Ectodermal cell (in vitro differentiated cells): ENCODE measurements at regions not wholly inside any gene's neighbourhood (a gene's known extent, or its start where the extent isn't known, plus 50 kb on each side); places are given as distances from the start of the nearest gene placed in this dataset.
"Not testable (repeated sequence)": the region's sequence is repeated elsewhere in the genome, so short reads cannot be mapped to it uniquely, and the experiment has no call there.

Experiments
- H3K27ac ChIP-seq: 2 replicates; pipeline ENCODE4 v1.7.0; 2013; ENCODE audit warnings: mild to moderate bottlenecking, low read depth, low read length; ENCODE audit not compliant: insufficient read depth, poor library complexity, severe bottlenecking
- H3K27me3 ChIP-seq: 2 replicates; pipeline ENCODE4 v1.7.0; 2013; ENCODE audit warnings: mild to moderate bottlenecking, low read length; ENCODE audit not compliant: insufficient read depth, control insufficient read depth, poor library complexity, severe bottlenecking
- H3K36me3 ChIP-seq: one replicate; pipeline ENCODE4 v1.7.0; 2013; ENCODE audit warnings: low read length; ENCODE audit not compliant: control insufficient read depth, insufficient read depth
- H3K4me1 ChIP-seq: one replicate; pipeline ENCODE4 v1.7.0; 2013; ENCODE audit warnings: low read length; ENCODE audit not compliant: control insufficient read depth, insufficient read depth
- H3K4me3 ChIP-seq: 2 replicates; pipeline ENCODE4 v1.7.0; 2013; ENCODE audit warnings: low read depth, low read length, control low read depth; ENCODE audit not compliant: insufficient read depth
- H3K9me3 ChIP-seq: 2 replicates; pipeline ENCODE4 v1.7.0; 2013; ENCODE audit warnings: mild to moderate bottlenecking, low read length, moderate library complexity; ENCODE audit not compliant: control insufficient read depth
- WGBS, 2 experiments: methylation state at CpG; one replicate each; pipeline ENCODE4 v1.1.7; 2013; ENCODE audit warnings: missing lambda C conversion rate in 2 of 2; 5-methylcytosine and 5-hydroxymethylcytosine counted together

GRCh38 chr18:10349561-10349960, 104.9 kb upstream of the APCDD1 start:
- Histone ChIP-seq H3K27me3 (no peaks in the 10 kb centered on the region), H3K27ac (no peak overlapping the region), H3K4me3 (no peak overlapping the region), H3K36me3 (no peaks in the 10 kb centered on the region), H3K9me3 (no peaks in the 10 kb centered on the region), H3K4me1 (peaks cover 4% of the 10 kb centered on the region)
- 91 to 94% methylated on average over 3 of the region's 4 CpGs for WGBS, 2 experiments

GRCh38 chr18:10350661-10351060, 103.8 kb upstream of the APCDD1 start:
- H3K4me3 ChIP-seq: no peak overlapping the region
- H3K9me3 ChIP-seq: no peaks in the 10 kb centered on the region
- 90 to 92% methylated on average over 10 of the region's 10 CpGs for WGBS, 2 experiments
- no peaks in the 10 kb centered on the region for H3K27me3 ChIP-seq
- H3K27ac ChIP-seq: no peak overlapping the region
- H3K36me3 ChIP-seq: no peaks in the 10 kb centered on the region
- peaks cover 4% of the 10 kb centered on the region for H3K4me1 ChIP-seq

- H3K4me3 ChIP-seq: no peak overlapping the region
- H3K4me1 ChIP-seq: peaks cover 4% of the 10 kb centered on the region
- 88 to 95% methylated on average over 6 of the region's 6 CpGs for WGBS, 2 experiments
- no peak overlapping the region for H3K27ac ChIP-seq
- no peaks in the 10 kb centered on the region for H3K27me3 ChIP-seq
- no peaks in the 10 kb centered on the region for H3K9me3 ChIP-seq
- no peaks in the 10 kb centered on the region for H3K36me3 ChIP-seq
These were observed 103.1 kb upstream of the APCDD1 start for GRCh38 chr18:10351219-10351818.

- WGBS, 2 experiments: 93 to 94% methylated on average over 4 of the region's 4 CpGs
- no peak overlapping the region for H3K27ac ChIP-seq
These were observed 102.6 kb upstream of the APCDD1 start for GRCh38 chr18:10351858-10352257.

GRCh38 chr18:10352671-10353070, 101.8 kb upstream of the APCDD1 start:
- WGBS, 2 experiments: 92 to 95% methylated on average over 2 of the region's 2 CpGs

More at GRCh38 chr18:10351858-10352257, 102.6 kb upstream of the APCDD1 start:
- peaks cover 4% of the 10 kb centered on the region for H3K4me1 ChIP-seq
- no peak overlapping the region for H3K4me3 ChIP-seq
- H3K36me3 ChIP-seq: no peaks in the 10 kb centered on the region
- H3K27me3 ChIP-seq: no peaks in the 10 kb centered on the region
- H3K9me3 ChIP-seq: no peaks in the 10 kb centered on the region

GRCh38 chr18:10353791-10354190, 100.6 kb upstream of the APCDD1 start:
- Histone ChIP-seq H3K4me3 (no peak overlapping the region), H3K36me3 (no peaks in the 10 kb centered on the region), H3K9me3 (no peaks in the 10 kb centered on the region), H3K4me1 (peaks cover 4% of the 10 kb centered on the region), H3K27me3 (no peaks in the 10 kb centered on the region), H3K27ac (no peak overlapping the region)
- 96 to 98% methylated on average over 2 of the region's 2 CpGs for WGBS, 2 experiments

More at GRCh38 chr18:10352671-10353070, 101.8 kb upstream of the APCDD1 start:
- Histone ChIP-seq H3K9me3 (no peaks in the 10 kb centered on the region), H3K27ac (no peak overlapping the region), H3K27me3 (no peaks in the 10 kb centered on the region), H3K4me3 (no peak overlapping the region), H3K4me1 (peaks cover 4% of the 10 kb centered on the region), H3K36me3 (no peaks in the 10 kb centered on the region)

- Histone ChIP-seq H3K9me3 (no peaks in the 10 kb centered on the region), H3K27ac (no peak overlapping the region), H3K4me1 (peaks cover 4% of the 10 kb centered on the region), H3K27me3 (no peaks in the 10 kb centered on the region), H3K36me3 (no peaks in the 10 kb centered on the region), H3K4me3 (no peak overlapping the region)
- WGBS, 2 experiments: 75 to 89% methylated on average over 1 of the region's 1 CpG
These were observed 100.1 kb upstream of the APCDD1 start for GRCh38 chr18:10354241-10354811.

GRCh38 chr18:10354890-10355289, 99.5 kb upstream of the APCDD1 start:
- Histone ChIP-seq H3K27me3 (no peaks in the 10 kb centered on the region), H3K9me3 (no peaks in the 10 kb centered on the region), H3K4me1 (peaks cover 4% of the 10 kb centered on the region), H3K4me3 (no peak overlapping the region), H3K27ac (no peak overlapping the region), H3K36me3 (no peaks in the 10 kb centered on the region)
- 75 to 92% methylated on average over 1 of the region's 1 CpG for WGBS, 2 experiments

GRCh38 chr18:10356999-10357398, 97.4 kb upstream of the APCDD1 start:
- H3K9me3 ChIP-seq, H3K4me1 ChIP-seq, H3K36me3 ChIP-seq, H3K4me3 ChIP-seq, H3K27ac ChIP-seq, H3K27me3 ChIP-seq: not testable (repeated sequence)

- H3K9me3 ChIP-seq: no peaks in the 10 kb centered on the region
- no peak overlapping the region for H3K27ac ChIP-seq
- H3K36me3 ChIP-seq: no peaks in the 10 kb centered on the region
- 89 to 100% methylated on average over 1 of the region's 2 CpGs for WGBS, 2 experiments
- no peaks in the 10 kb centered on the region for H3K4me1 ChIP-seq
- H3K27me3 ChIP-seq: no peaks in the 10 kb centered on the region
- H3K4me3 ChIP-seq: no peak overlapping the region
These were observed 92.8 kb upstream of the APCDD1 start for GRCh38 chr18:10361660-10362059.
